ENCODE measurements at regions not wholly inside any gene's neighbourhood (a gene's known extent, or its start where the extent isn't known, plus 50 kb on each side); places are given as distances from the start of the nearest gene placed in this dataset.
"Not testable (repeated sequence)": the region's sequence is repeated elsewhere in the genome, so short reads cannot be mapped to it uniquely, and the experiment has no call there.

- peaks cover 0 to 3% of the 10 kb centered on the region in 2 donors for H3K4me1 ChIP-seq
- TF ChIP-seq POLR2A (IDR thresholded peaks at IDR 0.05), result no peak
- TF ChIP-seq, protein P1, sequence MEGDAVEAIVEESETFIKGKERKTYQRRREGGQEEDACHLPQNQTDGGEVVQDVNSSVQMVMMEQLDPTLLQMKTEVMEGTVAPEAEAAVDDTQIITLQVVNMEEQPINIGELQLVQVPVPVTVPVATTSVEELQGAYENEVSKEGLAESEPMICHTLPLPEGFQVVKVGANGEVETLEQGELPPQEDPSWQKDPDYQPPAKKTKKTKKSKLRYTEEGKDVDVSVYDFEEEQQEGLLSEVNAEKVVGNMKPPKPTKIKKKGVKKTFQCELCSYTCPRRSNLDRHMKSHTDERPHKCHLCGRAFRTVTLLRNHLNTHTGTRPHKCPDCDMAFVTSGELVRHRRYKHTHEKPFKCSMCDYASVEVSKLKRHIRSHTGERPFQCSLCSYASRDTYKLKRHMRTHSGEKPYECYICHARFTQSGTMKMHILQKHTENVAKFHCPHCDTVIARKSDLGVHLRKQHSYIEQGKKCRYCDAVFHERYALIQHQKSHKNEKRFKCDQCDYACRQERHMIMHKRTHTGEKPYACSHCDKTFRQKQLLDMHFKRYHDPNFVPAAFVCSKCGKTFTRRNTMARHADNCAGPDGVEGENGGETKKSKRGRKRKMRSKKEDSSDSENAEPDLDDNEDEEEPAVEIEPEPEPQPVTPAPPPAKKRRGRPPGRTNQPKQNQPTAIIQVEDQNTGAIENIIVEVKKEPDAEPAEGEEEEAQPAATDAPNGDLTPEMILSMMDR (IDR thresholded peaks at IDR 0.05 in 4 of 5, conservative IDR thresholded peaks at IDR 0.05 in 1 of 5), result no peak
- ATAC-seq, result no peak
- H3K36me3 ChIP-seq, result no peaks in the 10 kb centered on the region
- intact Hi-C loops (cut with DNase I; ENCODE audit: low total_unique reads), result no loop called here
- peaks cover 13 to 19% (median 18%) of the 10 kb centered on the region in 3 donors for H3K27me3 ChIP-seq
- no peak overlapping the region for H3K27ac ChIP-seq
- DNase-seq, result no peak
- H3K4me3 ChIP-seq, result no peak overlapping the region
- H3K9me3 ChIP-seq, result no peaks in the 10 kb centered on the region
- in situ Hi-C loops (cut with MboI; ENCODE audit: low sequenced_read_pairs in 4 of 4), result no loop called here
Observed at GRCh38 chr1:47502746-47503370, 65.0 kb downstream of the FOXD2 start.

- in situ Hi-C loops (cut with MboI; ENCODE audit: low sequenced_read_pairs in 4 of 4); H3K4me1 ChIP-seq; H3K4me3 ChIP-seq; H3K36me3 ChIP-seq; ATAC-seq; intact Hi-C loops (cut with DNase I; ENCODE audit: low total_unique reads); H3K27ac ChIP-seq; H3K9me3 ChIP-seq; DNase-seq: not testable (repeated sequence)
- H3K27me3 ChIP-seq, result peaks cover 30 to 37% (median 31%) of the 10 kb centered on the region in 3 donors
Observed at GRCh38 chr1:47504840-47505239, 67.0 kb downstream of the FOXD2 start.

- no peak overlapping the region for H3K27ac ChIP-seq
- H3K36me3 ChIP-seq, result no peaks in the 10 kb centered on the region
- in situ Hi-C loops (cut with MboI; ENCODE audit: low sequenced_read_pairs in 4 of 4) (no loop called here), intact Hi-C loops (cut with DNase I; ENCODE audit: low total_unique reads) (no loop called here)
- H3K4me1 ChIP-seq, result peaks cover 0 to 8% of the 10 kb centered on the region in 2 donors
- H3K27me3 ChIP-seq, result peaks cover 30 to 41% (median 31%) of the 10 kb centered on the region in 3 donors
- ATAC-seq (no peak), DNase-seq (no peak)
- no peaks in the 10 kb centered on the region for H3K9me3 ChIP-seq
- TF ChIP-seq, protein P1 (IDR thresholded peaks at IDR 0.05 in 4 of 5, conservative IDR thresholded peaks at IDR 0.05 in 1 of 5), result no peak
- TF ChIP-seq POLR2A (IDR thresholded peaks at IDR 0.05), result no peak
- no peak overlapping the region for H3K4me3 ChIP-seq
Observed at GRCh38 chr1:47505267-47505666, 67.4 kb downstream of the FOXD2 start.

DNA sequence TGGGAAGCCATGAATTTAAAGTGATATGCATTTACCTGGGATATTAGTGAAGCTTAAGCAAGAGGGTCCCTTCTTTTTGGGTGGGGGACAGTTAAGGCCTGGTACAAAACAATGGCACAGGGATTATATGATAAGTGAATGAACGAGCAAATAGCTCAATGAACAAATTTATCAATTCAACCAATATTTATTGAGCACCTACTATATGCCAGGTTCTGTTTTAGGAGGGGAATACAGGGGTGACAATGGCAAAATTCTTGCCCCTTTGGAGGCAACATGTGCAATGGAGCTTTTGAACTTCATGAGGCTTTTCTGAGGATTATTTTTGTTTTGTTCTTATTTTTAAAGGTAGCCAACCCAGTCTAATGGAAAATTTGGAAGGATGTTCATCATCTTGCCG, 68.2 kb downstream of the FOXD2 start:
- in situ Hi-C loops (cut with MboI; ENCODE audit: low sequenced_read_pairs in 4 of 4) (no loop called here), intact Hi-C loops (cut with DNase I; ENCODE audit: low total_unique reads) (no loop called here)
- no peaks in the 10 kb centered on the region for H3K9me3 ChIP-seq
- DNase-seq, result no peak
- TF ChIP-seq POLR2A (IDR thresholded peaks at IDR 0.05), result no peak
- TF ChIP-seq, protein P1 (IDR thresholded peaks at IDR 0.05 in 4 of 5, conservative IDR thresholded peaks at IDR 0.05 in 1 of 5), result no peak
- no peak overlapping the region for H3K27ac ChIP-seq
- H3K36me3 ChIP-seq, result no peaks in the 10 kb centered on the region
- ATAC-seq, result no peak
- H3K4me3 ChIP-seq, result no peak overlapping the region
- peaks cover 26 to 44% (median 31%) of the 10 kb centered on the region in 3 donors for H3K27me3 ChIP-seq
- peaks cover 0 to 8% of the 10 kb centered on the region in 2 donors for H3K4me1 ChIP-seq

- H3K9me3 ChIP-seq, result no peaks in the 10 kb centered on the region
- TF ChIP-seq POLR2A (IDR thresholded peaks at IDR 0.05), result no peak
- TF ChIP-seq, protein P1 (IDR thresholded peaks at IDR 0.05 in 4 of 5, conservative IDR thresholded peaks at IDR 0.05 in 1 of 5), result no peak
- in situ Hi-C loops (cut with MboI; ENCODE audit: low sequenced_read_pairs in 4 of 4) (no loop called here), intact Hi-C loops (cut with DNase I; ENCODE audit: low total_unique reads) (no loop called here)
- H3K4me1 ChIP-seq, result peaks cover 0 to 8% of the 10 kb centered on the region in 2 donors
- H3K27me3 ChIP-seq, result peaks cover 29 to 44% (median 31%) of the 10 kb centered on the region in 3 donors
- ATAC-seq (no peak), DNase-seq (no peak)
- no peak overlapping the region for H3K27ac ChIP-seq
- no peaks in the 10 kb centered on the region for H3K36me3 ChIP-seq
- no peak overlapping the region for H3K4me3 ChIP-seq
Observed at GRCh38 chr1:47507144-47507543, 69.3 kb downstream of the FOXD2 start.
